Lung (tissue), 11 donors: ENCODE measurements at regions not wholly inside any gene's neighbourhood (a gene's known extent, or its start where the extent isn't known, plus 50 kb on each side); places are given as distances from the start of the nearest gene placed in this dataset.

ENCODE experiments used
- ATAC-seq: fragments of 200-7000 bp; cut with Tn5 transposase; one replicate; pipeline ENCODE4 v1.9.1; 2020; ENCODE audit warnings: moderate number of reproducible peaks; ENCODE audit not compliant: insufficient read depth, low FRiP score
- DNase-seq, 3 donors: peaks; one replicate each; pipeline ENCODE4 v3.0.0-alpha.2; 2013 to 2017
- H3K27ac ChIP-seq, 2 donors: one replicate each; pipeline ENCODE4 v1.5.1; 2013; ENCODE audit warnings: mild to moderate bottlenecking in 2 of 2, moderate library complexity in 2 of 2, control low read depth in 1 of 2, inconsistent platforms in 1 of 2, low read depth in 1 of 2, low read length in 1 of 2
- H3K27me3 ChIP-seq, 3 donors: one replicate each; pipeline ENCODE4 v1.5.1; 2013; ENCODE audit warnings: low read length in 2 of 3; ENCODE audit not compliant: control insufficient read depth in 3 of 3, insufficient read depth in 3 of 3
- H3K36me3 ChIP-seq, 4 donors: one replicate each; pipeline ENCODE4 v1.5.1; 2013; ENCODE audit warnings: low read length in 4 of 4, mild to moderate bottlenecking in 1 of 4, moderate library complexity in 1 of 4; ENCODE audit not compliant: control insufficient read depth in 4 of 4, insufficient read depth in 4 of 4
- H3K4me1 ChIP-seq, 5 donors: one replicate each; pipeline ENCODE4 v1.5.1; 2013; ENCODE audit warnings: low read length in 5 of 5, mild to moderate bottlenecking in 2 of 5, moderate library complexity in 1 of 5; ENCODE audit not compliant: control insufficient read depth in 5 of 5, insufficient read depth in 5 of 5
- H3K4me3 ChIP-seq: one replicate; pipeline ENCODE4 v1.5.1; 2013; ENCODE audit warnings: mild to moderate bottlenecking, control low read depth, moderate library complexity
- H3K9ac ChIP-seq, 2 donors: one replicate each; pipeline ENCODE4 v1.5.1; 2013; ENCODE audit warnings: low read length in 2 of 2, control low read depth in 1 of 2; ENCODE audit not compliant: insufficient read depth in 1 of 2
- H3K9me3 ChIP-seq, 4 donors: one replicate each; pipeline ENCODE4 v1.5.1; 2013; ENCODE audit warnings: low read length in 3 of 4, mild to moderate bottlenecking in 1 of 4, moderate library complexity in 1 of 4; ENCODE audit not compliant: control insufficient read depth in 4 of 4, insufficient read depth in 3 of 4
- CTCF ChIP-seq: IDR thresholded peaks from 2 replicates; pipeline ENCODE4 v1.5.1; 2012; ENCODE audit warnings: mild to moderate bottlenecking; ENCODE audit errors: control extremely low read depth, extremely low read depth
- WGBS, 2 donors: extraction: QIAGEN DNeasy Blood & Tissue Kit; methylation state at CpG; one replicate each; pipeline ENCODE4 v1.1.7; 2013; 5-methylcytosine and 5-hydroxymethylcytosine counted together
- donor health status: control.
- donor health status: control.
- donor health status: Bipolar disorder and iron deficiency.
- donor health status: healthy.
- donor health status: DM: yes; HTN: yes; CAD: no.

GRCh38 chr3:115280506-115280905, 133.4 kb upstream of the ZBTB20 start:
- Histone ChIP-seq H3K27me3 (no peaks in the 10 kb centered on the region), H3K4me1 (peaks cover 0 to 3% (median 0%) of the 10 kb centered on the region in 5 donors), H3K27ac (no peak overlapping the region), H3K9me3 (no peaks in the 10 kb centered on the region), H3K36me3 (no peaks in the 10 kb centered on the region), H3K4me3 (no peak overlapping the region), H3K9ac (no peak overlapping the region)
- WGBS, 2 donors = 44 to 65% methylated on average over 3 of the region's 3 CpGs
- no peak for TF ChIP-seq CTCF
- no peak for DNase-seq
- no peak for ATAC-seq

GRCh38 chr3:115281697-115282675, 134.9 kb upstream of the ZBTB20 start:
- no peak overlapping the region for H3K4me3 ChIP-seq
- H3K9ac ChIP-seq = no peak overlapping the region
- DNase-seq (no peak), ATAC-seq (no peak)
- 76 to 84% methylated on average over 4 of the region's 4 CpGs for WGBS, 2 donors
- H3K36me3 ChIP-seq = no peaks in the 10 kb centered on the region
- H3K27me3 ChIP-seq = no peaks in the 10 kb centered on the region
- peaks cover 0 to 3% (median 0%) of the 10 kb centered on the region in 5 donors for H3K4me1 ChIP-seq
- TF ChIP-seq CTCF = no peak
- no peaks in the 10 kb centered on the region for H3K9me3 ChIP-seq
- no peak overlapping the region for H3K27ac ChIP-seq

GRCh38 chr3:115284980-115285379, 137.9 kb upstream of the ZBTB20 start:
- no peaks in the 10 kb centered on the region for H3K4me1 ChIP-seq
- no peak for ATAC-seq
- 81 to 89% methylated on average over 1 of the region's 1 CpG for WGBS, 2 donors

More at GRCh38 chr3:115284980-115285379, 137.9 kb upstream of the ZBTB20 start:
- no peak for TF ChIP-seq CTCF
- Histone ChIP-seq H3K9me3 (no peaks in the 10 kb centered on the region), H3K27me3 (no peaks in the 10 kb centered on the region), H3K9ac (no peak overlapping the region), H3K4me3 (no peak overlapping the region), H3K36me3 (no peaks in the 10 kb centered on the region), H3K27ac (no peak overlapping the region)
- no peak for DNase-seq
